GM21367 (cell line): ENCODE measurements at regions not wholly inside any gene's neighbourhood (a gene's known extent, or its start where the extent isn't known, plus 50 kb on each side); places are given as distances from the start of the nearest gene placed in this dataset.
"Not testable (repeated sequence)": the region's sequence is repeated elsewhere in the genome, so short reads cannot be mapped to it uniquely, and the experiment has no call there.

Experiments
- ATAC-seq: cut with Tn5 transposase; IDR thresholded peaks from one replicate; pipeline ENCODE4 v1.9.1; 2021; ENCODE audit not compliant: unreplicated experiment

DNA sequence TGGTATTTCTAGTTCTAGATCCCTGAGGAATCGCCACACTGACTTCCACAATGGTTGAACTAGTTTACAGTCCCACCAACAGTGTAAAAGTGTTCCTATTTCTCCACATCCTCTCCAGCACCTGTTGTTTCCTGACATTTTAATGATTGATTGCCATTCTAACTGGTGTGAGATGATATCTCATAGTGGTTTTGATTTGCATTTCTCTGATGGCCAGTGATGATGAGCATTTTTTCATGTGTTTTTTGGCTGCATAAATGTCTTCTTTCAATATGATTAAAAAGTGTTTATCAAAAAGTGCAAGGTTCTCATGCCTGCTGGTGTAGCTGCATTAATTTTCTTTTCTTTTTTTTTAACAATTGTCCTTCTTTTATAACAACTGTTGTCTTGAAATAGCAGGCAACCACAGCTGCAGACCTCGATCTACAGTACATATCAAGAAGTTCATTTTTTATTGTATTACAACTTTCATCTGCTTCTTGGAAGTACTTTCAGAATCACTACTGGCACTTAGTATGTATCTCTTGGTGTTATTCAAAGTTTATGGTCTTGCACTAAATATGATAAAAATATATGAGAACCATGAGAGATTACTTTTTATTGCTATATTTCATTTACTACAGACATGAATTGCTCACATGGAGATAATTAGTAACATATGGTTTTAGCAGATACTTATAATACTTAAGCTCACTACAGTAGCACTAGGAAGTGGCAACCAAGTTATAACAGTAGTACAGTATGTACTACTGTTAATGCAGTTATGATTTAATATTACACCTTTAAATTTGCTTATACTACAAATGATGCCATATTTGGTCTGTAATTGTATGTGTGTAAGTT, 358.0 kb downstream of the ETV1 start:
- ATAC-seq: not testable (repeated sequence)

- no peak for ATAC-seq
Observed at GRCh38 chr7:13633857-13634256, 355.6 kb downstream of the ETV1 start.

- no peak for ATAC-seq
Observed at GRCh38 chr7:13639396-13639795, 350.1 kb downstream of the ETV1 start.

DNA sequence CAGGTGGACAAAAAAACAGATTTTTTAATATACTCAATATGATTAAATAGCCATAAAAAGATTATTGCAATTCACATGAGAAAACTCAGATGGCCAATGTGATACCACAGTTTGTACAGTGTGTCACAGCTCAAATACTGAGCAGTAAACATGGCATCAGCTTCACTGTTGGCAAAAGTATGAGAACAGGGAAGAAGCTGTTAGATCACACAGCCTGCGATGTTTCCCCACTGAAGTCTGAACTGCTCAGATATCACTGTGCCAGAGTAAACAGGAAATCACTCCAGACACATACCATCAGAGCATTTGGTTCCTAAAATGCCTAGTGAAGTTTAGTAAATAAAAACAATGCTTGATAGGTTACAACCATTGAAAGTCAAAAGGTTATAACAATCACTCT, 347.8 kb downstream of the ETV1 start:
- ATAC-seq: no peak

DNA sequence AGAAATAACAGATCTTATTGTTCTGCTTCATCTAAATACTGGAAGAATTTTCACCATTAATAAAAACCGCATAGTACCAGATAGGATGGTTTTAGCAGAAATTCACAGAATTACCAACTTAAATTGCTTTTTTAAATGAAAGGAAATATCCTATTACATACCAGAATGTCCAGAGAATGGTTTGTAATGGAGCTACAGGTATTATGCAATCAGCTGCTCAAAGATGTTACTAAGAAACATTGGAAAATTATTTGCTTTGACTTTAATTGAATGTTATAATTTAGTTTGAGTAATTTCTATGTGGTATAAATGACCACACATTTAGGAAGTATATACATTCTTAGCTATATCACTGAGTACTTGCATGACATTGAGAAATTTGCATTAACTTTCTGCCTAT, 338.3 kb downstream of the ETV1 start:
- no peak for ATAC-seq

- ATAC-seq: no peak
Observed at GRCh38 chr7:13656330-13656729, 333.1 kb downstream of the ETV1 start.

DNA sequence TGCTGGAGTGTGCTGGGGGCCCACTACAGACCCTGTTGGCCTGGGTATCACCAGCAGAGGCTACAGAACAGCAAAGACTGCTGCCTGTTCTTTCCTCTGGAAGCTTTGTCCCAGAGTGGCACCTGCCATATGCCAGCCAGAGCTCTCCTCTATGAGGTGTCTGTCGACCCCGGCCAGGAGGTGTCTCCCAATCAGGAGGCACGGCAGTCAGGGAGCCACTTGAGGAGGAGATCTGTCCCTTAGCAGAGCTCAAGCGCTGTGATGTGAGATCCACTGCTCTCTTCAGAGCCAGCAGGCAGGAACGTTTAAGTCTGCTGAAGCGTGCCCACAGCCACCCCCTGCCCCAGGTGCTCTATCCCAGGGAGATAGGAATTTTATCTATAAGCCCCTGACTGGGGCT, 316.2 kb downstream of the ETV1 start:
- ATAC-seq: no peak

GRCh38 chr7:13682626-13683025, 306.8 kb downstream of the ETV1 start:
- ATAC-seq: no peak

GRCh38 chr7:13687500-13687899, 302.0 kb downstream of the ETV1 start:
- no peak for ATAC-seq

GRCh38 chr7:13692548-13692947, 296.9 kb downstream of the ETV1 start:
- no peak for ATAC-seq

DNA sequence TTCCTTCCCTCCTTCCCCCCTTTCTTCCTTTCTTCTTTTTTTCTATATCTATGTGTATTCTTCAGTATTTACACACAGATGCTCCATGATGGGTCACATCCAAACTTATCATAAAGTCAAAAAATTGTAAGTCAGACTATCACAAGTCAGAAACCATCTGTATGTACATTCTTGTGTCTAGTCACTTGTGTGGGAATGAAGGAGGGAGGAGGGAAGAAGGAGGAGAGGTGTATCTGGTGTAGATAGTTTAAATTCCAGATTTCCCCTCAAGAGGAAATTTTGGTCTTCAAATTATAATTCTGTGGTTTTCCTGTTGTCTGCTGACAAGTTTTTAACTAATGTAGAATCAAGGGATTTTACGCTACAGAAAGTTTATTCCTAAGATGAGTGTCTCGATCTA, 287.2 kb downstream of the ETV1 start:
- ATAC-seq: no peak

DNA sequence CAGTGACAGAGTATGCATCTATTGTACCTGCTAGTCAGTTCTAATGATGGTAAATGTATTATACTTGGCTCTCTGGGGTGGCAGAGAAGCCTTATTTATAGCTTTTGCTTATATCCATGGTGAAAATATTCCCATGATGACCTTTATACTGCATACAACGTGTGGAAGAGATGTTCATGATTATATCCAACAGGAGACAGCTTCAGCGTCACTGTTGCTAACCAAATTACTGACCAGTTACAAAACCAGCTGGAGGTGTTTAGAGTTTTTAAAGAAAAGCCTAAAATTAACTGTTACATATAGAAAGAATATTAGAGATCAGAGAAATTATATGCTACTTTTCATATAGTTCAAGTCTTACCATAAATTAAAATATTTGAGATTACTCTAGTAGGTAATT, 280.8 kb downstream of the ETV1 start:
- ATAC-seq: no peak

DNA sequence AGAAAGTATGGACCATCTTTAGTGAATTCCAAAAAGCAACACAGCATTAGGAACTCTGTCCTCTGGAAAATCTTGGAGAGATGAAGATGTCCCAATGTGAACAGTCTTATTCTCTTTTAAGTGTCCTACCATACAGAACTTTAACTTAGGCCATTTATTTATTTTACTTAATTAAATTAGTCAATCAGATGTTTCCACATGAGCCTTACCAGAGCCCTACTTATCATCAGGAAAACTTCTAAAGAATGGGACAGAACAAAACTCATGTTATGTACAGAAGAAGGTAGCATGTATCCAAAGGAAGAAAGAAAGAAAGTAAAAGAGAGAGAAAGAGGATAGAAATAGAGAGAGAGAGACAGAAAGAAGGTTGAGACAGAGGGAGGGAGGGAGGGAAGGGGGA, 276.4 kb downstream of the ETV1 start:
- ATAC-seq: no peak

DNA sequence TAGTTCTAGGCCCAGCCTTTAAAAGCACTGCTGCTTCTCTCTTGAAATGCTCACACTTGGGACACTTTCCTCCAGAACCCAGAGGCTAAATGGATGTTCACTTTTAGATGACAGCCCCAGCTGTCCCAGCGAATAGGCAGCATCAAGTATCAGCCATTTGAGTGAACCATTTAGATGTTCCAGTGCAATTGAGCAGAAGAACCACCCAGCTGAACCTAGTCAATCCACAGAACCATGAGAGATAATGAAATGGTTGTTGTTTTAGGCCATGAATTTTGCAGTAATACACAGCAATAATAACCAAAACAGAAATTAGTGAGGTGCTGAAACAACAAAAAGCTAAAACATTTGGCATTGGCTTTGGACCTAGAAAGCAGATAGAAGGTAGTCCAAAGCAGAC, 273.9 kb downstream of the ETV1 start:
- no peak for ATAC-seq

- ATAC-seq: no peak
Observed at GRCh38 chr7:13717031-13717430, 272.4 kb downstream of the ETV1 start.

DNA sequence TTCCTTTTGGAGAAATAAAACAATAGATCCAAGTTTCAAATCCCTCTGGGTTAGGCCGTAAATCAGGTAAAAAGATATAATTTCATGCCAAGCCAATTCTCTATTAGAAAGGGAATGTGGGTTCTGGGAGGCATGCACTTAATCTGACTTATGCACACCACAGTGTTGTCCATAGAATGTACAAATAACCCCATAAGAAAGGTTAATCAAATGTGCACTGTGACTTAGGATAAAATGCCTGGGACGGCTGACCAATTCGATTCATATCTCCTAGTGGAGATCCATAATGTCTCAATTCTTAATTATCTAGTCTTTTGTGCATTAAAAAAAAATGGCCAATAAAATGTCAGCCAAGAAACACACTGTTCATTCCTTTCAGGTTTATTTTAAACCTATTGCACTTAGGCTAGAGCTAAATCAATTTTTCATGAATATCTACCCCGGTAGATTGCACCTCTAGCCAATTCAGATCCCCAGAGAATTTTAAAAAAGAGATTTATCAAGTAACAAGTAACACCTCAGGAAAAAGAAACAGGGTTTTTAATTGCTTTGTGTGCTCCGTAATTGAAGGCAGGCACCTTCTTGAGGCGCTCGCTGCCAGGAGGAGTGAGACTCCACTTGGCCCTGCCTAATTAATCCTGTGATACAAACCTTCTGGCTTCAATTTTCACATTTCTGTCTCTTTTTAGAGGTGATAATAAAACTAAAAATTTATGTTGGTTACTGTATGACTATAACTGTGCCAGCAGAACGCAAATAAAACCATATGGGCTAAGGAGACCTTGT, 265.1 kb downstream of the ETV1 start:
- ATAC-seq: no peak

DNA sequence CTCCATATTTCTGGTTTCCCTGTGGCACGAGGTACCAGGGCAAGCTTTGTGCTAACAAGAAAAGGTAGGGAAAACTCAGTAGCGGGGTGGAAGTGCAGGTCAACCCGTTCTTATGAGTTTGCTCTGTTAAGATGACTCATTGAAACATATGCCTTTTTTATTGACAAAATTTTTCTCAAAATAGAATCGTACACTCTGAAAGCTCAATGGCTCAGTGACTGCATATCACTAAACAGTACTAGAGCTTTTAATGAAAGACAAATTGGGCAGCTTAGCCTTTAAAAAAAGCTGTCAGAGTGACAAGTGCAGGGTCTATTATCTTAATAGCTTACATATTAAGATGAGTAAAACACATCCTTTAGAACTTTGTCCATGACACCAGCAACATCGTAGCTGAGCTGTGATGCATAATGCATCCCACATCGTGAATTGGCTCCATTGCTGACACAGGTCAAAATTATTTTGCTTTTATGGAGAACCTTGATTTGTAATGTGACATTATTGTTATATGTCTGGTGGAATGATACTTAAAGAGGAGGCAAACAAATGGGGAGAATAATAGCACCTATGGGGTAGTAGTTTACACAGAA, 264.4 kb downstream of the ETV1 start:
- ATAC-seq: no peak

- no peak for ATAC-seq
Observed at GRCh38 chr7:13725591-13725990, 263.9 kb downstream of the ETV1 start.

DNA sequence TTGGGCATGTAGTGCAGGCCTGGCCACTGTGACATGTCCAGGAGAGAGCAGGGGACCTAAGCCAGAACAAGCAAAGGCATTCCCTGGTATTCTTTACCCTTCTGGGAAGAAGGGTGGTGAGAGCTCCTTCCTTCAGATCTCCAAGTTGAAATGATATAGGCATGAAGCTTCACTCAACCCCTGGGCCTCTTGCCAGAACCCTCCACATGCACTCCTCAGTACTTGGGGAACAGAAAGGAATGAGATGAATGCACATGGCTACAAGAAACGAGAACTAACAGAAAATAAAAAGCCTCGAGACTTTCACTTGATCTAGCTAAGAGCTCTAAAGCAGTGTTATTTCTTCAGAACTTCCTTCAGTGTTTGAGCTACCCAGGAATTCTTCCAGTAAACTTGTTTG, 262.2 kb downstream of the ETV1 start:
- no peak for ATAC-seq

GRCh38 chr7:13727751-13728150, 261.7 kb downstream of the ETV1 start:
- no peak for ATAC-seq

- not testable (repeated sequence) for ATAC-seq
Observed at GRCh38 chr7:13728430-13728829, 261.0 kb downstream of the ETV1 start.

GRCh38 chr7:13731643-13732042, 257.8 kb downstream of the ETV1 start:
- ATAC-seq: no peak
